ENCODE measurements at regions not wholly inside any gene's neighbourhood (a gene's known extent, or its start where the extent isn't known, plus 50 kb on each side); places are given as distances from the start of the nearest gene placed in this dataset.

DNA sequence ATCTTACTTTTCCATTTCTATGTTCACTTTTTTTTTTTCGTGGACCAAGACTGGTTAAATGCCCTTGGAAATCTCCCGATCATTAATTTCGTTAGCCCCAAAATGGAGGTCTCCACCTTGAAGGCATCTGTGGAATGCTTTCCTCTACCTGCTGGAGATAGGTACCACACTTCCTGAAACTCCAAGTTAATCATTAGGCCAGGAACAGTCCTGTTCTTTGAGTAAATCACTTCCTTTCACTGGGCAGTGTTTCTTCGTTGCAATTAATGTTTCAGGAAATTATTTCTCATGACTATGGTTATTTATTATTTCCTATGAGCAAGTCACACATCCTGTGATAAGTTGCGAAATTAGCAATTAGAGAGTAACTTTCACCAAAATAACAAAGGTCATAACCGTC is 225.2 kb upstream of the LYPLAL1 start:
- TF ChIP-seq POLR2A (IDR thresholded peaks at IDR 0.05; ENCODE audit: low read depth, low read length) = no peak
- TF ChIP-seq TAF1 (IDR thresholded peaks at IDR 0.05; ENCODE audit: low read depth, low read length) = no peak
- no peak for TF ChIP-seq POLR2AphosphoS5 (IDR thresholded peaks at IDR 0.05; ENCODE audit: low read depth, low read length)
- TF ChIP-seq POU2F2 (IDR thresholded peaks at IDR 0.05; ENCODE audit: low read depth, low read length) = no peak
- no peak for TF ChIP-seq PAX5 (IDR thresholded peaks at IDR 0.05; ENCODE audit: insufficient read depth, low read length, severe bottlenecking)
- no peak for TF ChIP-seq SPI1 (IDR thresholded peaks at IDR 0.05; ENCODE audit: low read depth, low read length)
